Skeletal muscle tissue (tissue), 3 donors: ENCODE measurements at regions not wholly inside any gene's neighbourhood (a gene's known extent, or its start where the extent isn't known, plus 50 kb on each side); places are given as distances from the start of the nearest gene placed in this dataset.

Experiments used
- H3K27ac ChIP-seq: one replicate; pipeline ENCODE4 v1.7.0; 2013; ENCODE audit warnings: mild to moderate bottlenecking, low read depth, low read length, inconsistent platforms
- H3K27me3 ChIP-seq, 3 donors: one replicate each; pipeline ENCODE4 v1.7.0; 2013; ENCODE audit warnings: low read length in 3 of 3; ENCODE audit not compliant: control insufficient read depth in 3 of 3, insufficient read depth in 3 of 3
- H3K36me3 ChIP-seq, 3 donors: one replicate each; pipeline ENCODE4 v1.7.0; 2013; ENCODE audit warnings: low read length in 3 of 3; ENCODE audit not compliant: control insufficient read depth in 3 of 3, insufficient read depth in 3 of 3
- H3K4me1 ChIP-seq, 3 donors: one replicate each; pipeline ENCODE4 v1.7.0; 2013; ENCODE audit warnings: low read length in 3 of 3, mild to moderate bottlenecking in 3 of 3; ENCODE audit not compliant: control insufficient read depth in 3 of 3, insufficient read depth in 3 of 3
- H3K4me3 ChIP-seq, 3 donors: one replicate each; pipeline ENCODE4 v1.7.0; 2013; ENCODE audit warnings: low read length in 3 of 3
- H3K9ac ChIP-seq, 3 donors: one replicate each; pipeline ENCODE4 v1.7.0; 2013; ENCODE audit warnings: low read length in 3 of 3, mild to moderate bottlenecking in 3 of 3, moderate library complexity in 2 of 3, low read depth in 1 of 3
- H3K9me3 ChIP-seq, 3 donors: one replicate each; pipeline ENCODE4 v1.7.0; 2013; ENCODE audit warnings: low read length in 3 of 3; ENCODE audit not compliant: control insufficient read depth in 3 of 3
- donor health status: Osteomylitis.

DNA sequence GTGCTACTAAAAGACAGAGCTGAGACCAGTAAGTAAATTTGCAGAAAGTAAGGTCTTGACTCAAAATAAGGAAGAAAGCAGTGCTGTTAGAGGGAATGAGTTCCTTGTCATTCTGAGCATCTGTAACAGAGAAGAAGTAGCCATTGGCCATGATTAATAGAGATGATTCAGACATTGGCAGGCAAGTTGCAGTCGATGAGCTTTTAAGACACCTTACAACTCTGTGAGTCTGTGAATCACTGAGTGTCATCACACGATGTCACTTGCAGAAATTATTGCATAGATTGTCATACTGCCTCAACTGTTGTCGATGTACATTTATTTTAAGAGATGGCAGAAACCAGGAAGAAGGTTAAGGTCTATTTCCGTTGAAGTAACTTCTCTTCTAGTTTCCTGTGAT, 201.1 kb upstream of the CDH13 start:
- H3K9me3 ChIP-seq: peaks cover 0 to 4% (median 3%) of the 10 kb centered on the region in 3 donors
- no peak overlapping the region for H3K9ac ChIP-seq
- no peak overlapping the region for H3K4me3 ChIP-seq
- H3K36me3 ChIP-seq: no peaks in the 10 kb centered on the region
- H3K27ac ChIP-seq: no peak overlapping the region
- no peaks in the 10 kb centered on the region for H3K4me1 ChIP-seq
- H3K27me3 ChIP-seq: no peaks in the 10 kb centered on the region

DNA sequence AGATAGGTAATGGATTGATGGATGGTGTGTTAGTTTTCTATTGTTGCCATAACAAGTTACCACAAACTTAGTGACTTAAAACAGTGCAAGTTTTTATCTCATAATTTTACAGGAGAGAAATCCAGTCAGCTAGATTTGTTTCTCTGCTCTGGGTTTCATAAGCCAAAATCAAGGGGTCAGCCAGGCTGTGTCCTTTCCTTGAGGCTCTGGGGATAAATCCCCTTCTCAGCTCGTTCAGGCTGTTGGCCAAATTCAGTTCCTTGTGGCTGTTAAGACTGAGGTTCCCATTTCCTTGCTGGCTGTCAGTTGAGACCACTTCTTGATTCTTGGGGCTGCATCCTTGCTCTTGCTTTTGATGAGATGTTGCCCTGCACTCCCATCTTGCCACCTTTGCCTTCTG, 204.9 kb upstream of the CDH13 start:
- H3K4me1 ChIP-seq: no peaks in the 10 kb centered on the region
- H3K9me3 ChIP-seq: peaks cover 0 to 4% (median 3%) of the 10 kb centered on the region in 3 donors
- no peaks in the 10 kb centered on the region for H3K27me3 ChIP-seq
- H3K27ac ChIP-seq: no peak overlapping the region
- no peak overlapping the region for H3K4me3 ChIP-seq
- H3K36me3 ChIP-seq: no peaks in the 10 kb centered on the region
- H3K9ac ChIP-seq: no peak overlapping the region

DNA sequence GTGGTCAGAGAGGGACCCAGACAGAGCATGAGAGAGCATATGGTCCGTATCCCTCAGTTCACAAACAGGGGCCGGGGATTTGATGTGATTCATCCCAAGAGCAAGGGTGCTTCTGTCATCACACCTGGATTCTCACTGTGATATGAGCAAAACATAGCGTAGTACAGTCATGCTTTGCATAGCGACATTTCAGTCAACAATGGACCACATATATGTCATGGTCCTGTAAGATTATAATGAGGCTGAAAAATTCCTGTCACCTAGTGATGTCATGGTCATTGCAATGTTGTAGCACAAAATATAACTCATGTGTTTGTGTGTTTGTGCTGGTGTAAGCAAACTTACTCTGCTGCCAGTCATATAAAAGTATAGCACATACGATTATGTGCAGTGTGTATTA, 207.4 kb upstream of the CDH13 start:
- H3K9me3 ChIP-seq: peaks cover 0 to 4% (median 3%) of the 10 kb centered on the region in 3 donors
- no peak overlapping the region for H3K9ac ChIP-seq
- no peak overlapping the region for H3K27ac ChIP-seq
- no peaks in the 10 kb centered on the region for H3K4me1 ChIP-seq
- H3K4me3 ChIP-seq: no peak overlapping the region
- H3K36me3 ChIP-seq: no peaks in the 10 kb centered on the region
- H3K27me3 ChIP-seq: no peaks in the 10 kb centered on the region

DNA sequence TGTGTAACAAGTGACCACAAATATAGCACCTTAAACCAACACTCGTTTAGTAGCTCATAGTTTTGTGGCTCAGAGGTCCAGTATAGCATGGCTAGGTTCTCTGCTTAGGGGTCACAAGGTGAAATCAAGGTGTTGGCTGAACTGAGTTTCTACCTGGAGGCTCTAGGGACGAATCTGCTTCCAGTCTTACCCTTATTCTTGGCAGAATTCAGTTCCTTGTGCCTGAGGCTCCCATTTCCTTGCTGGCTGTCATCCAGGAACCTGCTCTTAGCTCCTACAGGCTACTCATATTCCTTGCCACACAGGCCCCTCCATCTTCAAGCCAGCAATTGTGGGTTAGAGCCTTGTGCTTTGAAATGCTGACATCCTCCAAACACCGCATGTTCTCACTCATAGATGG, 212.3 kb upstream of the CDH13 start:
- no peaks in the 10 kb centered on the region for H3K9me3 ChIP-seq
- peaks cover 0 to under 1% (median 0%) of the 10 kb centered on the region in 3 donors for H3K27me3 ChIP-seq
- H3K9ac ChIP-seq: no peak overlapping the region
- H3K36me3 ChIP-seq: no peaks in the 10 kb centered on the region
- H3K4me3 ChIP-seq: no peak overlapping the region
- H3K4me1 ChIP-seq: no peaks in the 10 kb centered on the region
- H3K27ac ChIP-seq: no peak overlapping the region

DNA sequence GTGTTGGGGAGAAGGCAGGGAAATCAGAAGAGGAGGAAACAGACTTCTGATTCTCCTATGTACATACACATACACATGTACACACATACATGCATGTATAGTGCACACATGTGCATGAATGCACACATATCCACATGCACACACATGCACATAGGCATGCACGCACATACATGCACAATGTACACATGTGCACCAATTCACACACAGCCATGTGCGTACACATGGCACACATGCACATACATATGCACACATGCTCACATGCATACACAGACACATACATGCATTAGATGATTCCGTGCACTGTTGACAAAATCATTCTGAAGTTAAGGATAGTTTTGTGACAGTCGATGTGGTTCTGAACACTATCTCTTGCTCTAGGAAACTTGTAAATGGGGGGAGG, 214.0 kb upstream of the CDH13 start:
- H3K4me1 ChIP-seq: no peaks in the 10 kb centered on the region
- H3K9ac ChIP-seq: no peak overlapping the region
- no peak overlapping the region for H3K27ac ChIP-seq
- no peak overlapping the region for H3K4me3 ChIP-seq
- H3K36me3 ChIP-seq: no peaks in the 10 kb centered on the region
- H3K9me3 ChIP-seq: no peaks in the 10 kb centered on the region
- peaks cover 0 to 11% (median 2%) of the 10 kb centered on the region in 3 donors for H3K27me3 ChIP-seq

DNA sequence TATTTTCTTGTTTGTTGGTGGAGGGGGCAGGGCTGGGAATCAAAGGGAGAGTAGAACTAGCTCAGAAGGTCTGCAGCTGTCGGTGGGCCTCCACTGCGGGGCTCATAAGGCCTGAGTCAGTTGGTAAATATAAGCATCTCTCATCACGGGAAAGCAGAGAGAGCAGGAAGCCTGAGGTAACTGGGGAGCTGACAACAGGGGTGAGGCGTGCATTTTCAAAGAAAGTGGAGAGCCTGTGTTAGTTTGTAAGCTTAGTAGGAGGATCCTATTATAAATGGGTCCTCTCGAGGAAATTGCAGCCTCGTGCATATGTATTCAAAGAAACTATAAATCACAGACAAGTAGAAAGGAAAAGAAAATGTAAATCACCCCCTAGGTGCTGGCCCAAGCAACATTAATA, 221.0 kb upstream of the CDH13 start:
- H3K9me3 ChIP-seq: no peaks in the 10 kb centered on the region
- H3K4me1 ChIP-seq: no peaks in the 10 kb centered on the region
- H3K27ac ChIP-seq: no peak overlapping the region
- peaks cover 0 to 11% (median 2%) of the 10 kb centered on the region in 3 donors for H3K27me3 ChIP-seq
- no peak overlapping the region for H3K4me3 ChIP-seq
- no peaks in the 10 kb centered on the region for H3K36me3 ChIP-seq
- no peak overlapping the region for H3K9ac ChIP-seq

DNA sequence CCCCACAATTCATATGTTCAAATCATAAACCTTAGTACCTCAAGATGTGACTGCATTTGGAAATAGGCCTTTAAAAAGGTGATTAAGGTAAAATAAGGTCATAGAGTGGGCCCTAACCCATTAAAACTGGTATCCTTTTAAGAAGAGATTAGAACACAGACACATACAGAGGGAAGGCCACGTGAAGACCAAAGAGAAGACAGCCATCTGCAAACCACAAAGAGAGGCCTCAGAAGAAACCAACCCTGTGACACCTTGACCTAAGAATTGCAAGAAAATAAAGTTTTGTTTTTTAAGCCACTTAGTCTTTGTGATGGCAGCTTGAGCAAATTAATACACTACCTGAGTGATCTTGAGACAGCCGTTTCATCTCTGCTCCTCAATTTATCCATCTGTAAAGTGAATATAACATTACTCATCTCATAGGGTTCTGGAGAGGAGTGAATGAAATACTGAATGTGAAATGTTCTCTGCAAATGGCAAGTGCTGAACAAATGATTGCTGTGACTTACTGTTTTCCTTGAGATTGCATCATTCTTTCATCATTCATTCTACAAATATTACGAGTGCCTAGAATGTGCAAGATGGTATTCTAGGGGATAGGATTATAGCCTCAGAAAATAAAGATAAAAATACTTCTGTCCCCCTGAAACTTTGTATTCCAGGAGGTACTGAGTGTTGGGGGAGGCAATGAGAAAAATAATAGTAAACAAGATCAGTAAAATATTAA, 222.0 kb upstream of the CDH13 start:
- H3K27me3 ChIP-seq: peaks cover 0 to 11% (median 2%) of the 10 kb centered on the region in 3 donors
- H3K9me3 ChIP-seq: no peaks in the 10 kb centered on the region
- no peak overlapping the region for H3K27ac ChIP-seq
- H3K4me1 ChIP-seq: no peaks in the 10 kb centered on the region
- H3K9ac ChIP-seq: no peak overlapping the region
- no peak overlapping the region for H3K4me3 ChIP-seq
- H3K36me3 ChIP-seq: no peaks in the 10 kb centered on the region

DNA sequence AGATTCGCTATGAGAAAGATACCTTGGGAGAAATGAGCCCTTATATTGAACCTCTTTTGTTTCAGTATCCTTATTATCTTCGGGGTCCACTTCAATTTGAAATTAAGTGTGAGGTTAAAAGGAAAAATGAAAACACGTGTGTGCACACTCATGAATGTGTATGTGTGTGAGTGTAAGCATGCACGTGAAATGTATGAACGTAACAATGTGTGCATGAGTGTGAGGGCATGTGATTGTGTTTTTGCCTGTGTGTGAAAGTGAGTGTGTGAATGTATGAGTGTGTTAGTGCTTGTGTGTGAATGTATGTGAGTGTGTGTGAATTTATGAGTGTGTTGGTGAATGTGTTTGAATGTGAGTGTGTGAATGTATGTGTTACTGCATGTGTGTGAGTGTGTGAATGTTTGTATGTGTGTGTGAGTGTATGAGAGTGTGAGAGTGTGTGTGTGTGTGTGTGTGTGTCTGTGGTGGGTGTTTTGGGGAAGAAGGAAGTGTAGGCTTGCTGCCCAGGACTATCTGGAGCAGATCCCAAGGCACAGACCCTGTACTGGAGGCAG, 224.0 kb upstream of the CDH13 start:
- Histone ChIP-seq H3K9me3 (peaks cover 0 to 2% (median 0%) of the 10 kb centered on the region in 3 donors), H3K4me3 (no peak overlapping the region), H3K36me3 (no peaks in the 10 kb centered on the region), H3K27ac (no peak overlapping the region), H3K27me3 (no peaks in the 10 kb centered on the region), H3K9ac (no peak overlapping the region), H3K4me1 (no peaks in the 10 kb centered on the region)

DNA sequence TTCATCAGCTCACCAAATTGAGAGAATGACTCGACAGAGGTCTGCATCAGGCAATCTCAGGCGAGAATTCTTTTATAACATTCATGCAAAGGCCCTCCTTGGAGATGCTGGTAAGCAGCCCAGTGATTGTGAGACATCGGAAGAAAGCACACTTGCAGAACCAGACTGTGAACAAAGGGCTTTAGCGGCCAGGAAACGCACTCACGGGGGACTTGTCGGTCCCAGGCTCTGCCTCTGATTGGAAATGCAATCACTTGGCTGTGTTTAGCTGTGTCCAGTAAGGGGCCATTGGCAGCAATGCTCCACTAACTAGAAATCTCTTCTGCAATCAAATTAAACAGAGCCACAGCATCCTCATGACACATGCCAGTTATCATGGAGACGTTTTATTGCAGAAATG, 226.7 kb upstream of the CDH13 start:
- peaks cover 0 to 3% (median 0%) of the 10 kb centered on the region in 3 donors for H3K27me3 ChIP-seq
- H3K27ac ChIP-seq: no peak overlapping the region
- no peaks in the 10 kb centered on the region for H3K4me1 ChIP-seq
- no peak overlapping the region for H3K4me3 ChIP-seq
- H3K9ac ChIP-seq: no peak overlapping the region
- no peaks in the 10 kb centered on the region for H3K36me3 ChIP-seq
- peaks cover 0 to 2% (median 0%) of the 10 kb centered on the region in 3 donors for H3K9me3 ChIP-seq

DNA sequence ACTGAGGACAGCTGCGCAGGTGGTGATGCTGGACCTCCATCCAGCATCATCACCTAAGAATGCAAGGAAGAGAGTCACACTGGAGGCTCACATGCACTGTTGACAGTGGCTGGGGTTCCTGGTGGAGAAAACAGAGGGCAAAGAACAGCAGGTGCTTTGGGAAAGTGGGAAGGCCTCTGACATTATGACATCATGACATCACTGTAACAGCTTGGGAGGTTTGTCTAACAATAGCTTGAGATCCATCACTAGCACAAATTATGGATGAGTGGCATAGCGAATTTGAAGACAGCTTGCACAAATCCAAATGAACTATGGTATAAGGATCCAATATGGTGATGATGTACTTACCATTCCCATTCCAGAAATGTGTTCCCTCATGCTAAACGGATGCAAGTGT, 226.5 kb upstream of the MPHOSPH6 start:
- Histone ChIP-seq H3K36me3 (no peaks in the 10 kb centered on the region), H3K9me3 (peaks cover 0 to 2% (median 0%) of the 10 kb centered on the region in 3 donors), H3K9ac (no peak overlapping the region), H3K27me3 (peaks cover 0 to 3% (median 0%) of the 10 kb centered on the region in 3 donors), H3K27ac (no peak overlapping the region), H3K4me1 (no peaks in the 10 kb centered on the region), H3K4me3 (no peak overlapping the region)
